ENCODE measurements at regions not wholly inside any gene's neighbourhood (a gene's known extent, or its start where the extent isn't known, plus 50 kb on each side); places are given as distances from the start of the nearest gene placed in this dataset.
"Not testable (repeated sequence)": the region's sequence is repeated elsewhere in the genome, so short reads cannot be mapped to it uniquely, and the experiment has no call there.

DNA sequence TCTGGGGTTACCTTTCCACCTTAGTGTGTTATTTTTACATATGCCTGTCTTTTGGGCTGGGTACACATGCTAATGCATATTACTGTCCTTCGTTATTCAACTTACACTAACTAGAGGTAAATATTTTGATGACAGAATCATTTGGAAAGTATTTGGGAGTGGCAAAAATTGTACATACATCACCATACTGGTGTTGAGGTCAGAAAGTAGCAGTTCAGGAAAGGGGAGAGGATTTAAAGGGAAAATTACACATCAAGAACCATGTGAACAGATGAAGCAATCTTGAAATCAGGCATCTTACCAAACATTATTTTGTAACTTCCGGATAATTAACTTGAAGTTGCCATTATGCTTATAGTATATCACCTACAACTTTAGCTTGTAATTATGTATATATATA is 379.7 kb downstream of the RND3 start:
- no peak for DNase-seq (ENCODE audit: low read depth)

DNA sequence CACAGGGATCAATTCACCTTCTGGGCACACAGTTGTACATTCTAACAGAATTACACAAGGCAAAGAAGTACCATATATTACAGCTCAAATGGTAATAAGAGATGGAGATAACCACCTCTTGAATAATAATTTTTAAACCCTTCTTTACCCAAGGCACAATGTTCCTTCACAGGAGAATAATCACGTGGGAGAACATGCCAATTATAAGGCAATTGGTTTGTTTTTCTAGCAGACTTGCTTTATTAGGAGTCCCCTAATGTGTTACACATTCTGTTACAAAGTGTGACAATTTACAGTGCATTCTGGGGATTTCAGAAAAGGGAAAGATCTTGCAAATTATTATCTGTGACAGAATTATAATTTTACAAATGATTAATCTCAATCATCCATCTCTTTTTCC is 380.3 kb downstream of the RND3 start:
- DNase-seq (ENCODE audit: low read depth), result no peak

DNA sequence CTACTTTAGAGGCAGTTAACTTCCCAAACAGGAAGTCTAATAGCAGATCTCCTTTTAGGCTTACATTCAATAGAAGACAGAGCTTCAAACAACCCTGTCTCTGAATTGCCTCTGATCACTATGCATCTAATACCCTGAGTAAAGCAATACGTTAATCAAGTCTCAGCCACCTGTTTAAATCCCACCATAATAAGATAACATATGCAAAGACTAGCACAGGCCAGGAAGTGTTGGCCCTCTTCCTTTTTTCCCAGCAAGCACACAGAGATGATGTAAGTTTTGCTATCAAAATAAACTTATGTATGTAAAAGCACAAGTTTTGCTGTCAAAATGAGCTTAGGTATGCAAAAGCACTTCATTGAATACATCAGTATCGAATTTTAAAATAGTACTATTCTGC is 385.5 kb downstream of the RND3 start:
- DNase-seq (ENCODE audit: low read depth), result no peak

DNA sequence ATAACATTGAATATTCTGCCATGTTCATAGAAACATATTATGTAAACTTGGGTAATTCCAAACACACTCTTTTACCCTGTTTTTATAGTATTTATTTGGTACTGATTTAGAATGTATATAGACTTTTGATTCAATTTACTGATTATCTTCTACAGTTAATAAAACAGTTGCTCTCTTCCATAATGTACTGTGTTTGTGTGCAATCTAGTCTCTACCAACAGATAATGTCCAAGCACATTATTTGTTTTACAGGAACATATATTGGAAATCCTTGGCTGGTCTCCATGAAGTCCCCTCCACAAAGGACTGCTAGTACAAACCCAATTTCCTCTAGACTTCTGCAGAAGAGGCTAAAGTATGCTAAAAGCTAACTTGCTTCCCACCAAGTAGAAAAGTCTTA is 386.6 kb downstream of the RND3 start:
- no peak for DNase-seq (ENCODE audit: low read depth)

DNA sequence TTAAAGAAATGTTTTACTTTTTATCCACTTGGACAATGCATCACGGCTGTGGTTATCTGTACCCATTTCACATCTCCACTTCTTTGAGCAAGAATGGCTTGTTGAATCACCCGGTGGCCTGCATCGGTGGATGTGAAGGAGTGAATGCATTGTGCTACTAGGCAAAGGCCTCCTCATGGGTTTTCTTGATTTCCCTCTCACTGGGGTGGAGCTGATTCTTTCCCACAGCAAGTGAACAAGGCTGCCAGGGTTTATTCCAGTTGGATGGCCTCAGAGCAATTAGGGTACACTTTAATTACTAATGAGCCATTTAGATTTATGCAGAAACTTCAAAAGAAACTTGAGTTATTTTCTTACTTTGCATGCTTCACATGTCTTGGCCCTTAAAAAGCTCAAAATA is 387.1 kb downstream of the RND3 start:
- no peak for DNase-seq (ENCODE audit: low read depth)

DNA sequence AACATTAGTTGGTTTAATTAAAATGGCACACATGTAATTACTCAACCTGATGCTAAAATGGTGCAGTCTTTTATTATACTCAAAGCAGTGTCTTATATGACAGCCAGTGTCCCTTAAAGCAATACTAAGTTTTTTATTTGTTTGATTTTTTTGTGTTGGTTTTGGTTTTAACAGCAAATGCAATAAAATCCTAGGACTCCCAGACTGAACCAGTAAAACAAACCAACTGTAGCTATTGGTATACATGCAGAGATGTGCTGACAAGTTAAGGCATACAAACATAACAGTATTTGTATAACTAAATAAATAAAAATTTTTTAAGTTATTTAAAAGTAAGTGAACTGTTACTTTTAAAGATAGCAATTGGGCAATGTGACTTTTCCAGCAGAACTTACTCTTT is 387.7 kb downstream of the RND3 start:
- no peak for DNase-seq (ENCODE audit: low read depth)

DNA sequence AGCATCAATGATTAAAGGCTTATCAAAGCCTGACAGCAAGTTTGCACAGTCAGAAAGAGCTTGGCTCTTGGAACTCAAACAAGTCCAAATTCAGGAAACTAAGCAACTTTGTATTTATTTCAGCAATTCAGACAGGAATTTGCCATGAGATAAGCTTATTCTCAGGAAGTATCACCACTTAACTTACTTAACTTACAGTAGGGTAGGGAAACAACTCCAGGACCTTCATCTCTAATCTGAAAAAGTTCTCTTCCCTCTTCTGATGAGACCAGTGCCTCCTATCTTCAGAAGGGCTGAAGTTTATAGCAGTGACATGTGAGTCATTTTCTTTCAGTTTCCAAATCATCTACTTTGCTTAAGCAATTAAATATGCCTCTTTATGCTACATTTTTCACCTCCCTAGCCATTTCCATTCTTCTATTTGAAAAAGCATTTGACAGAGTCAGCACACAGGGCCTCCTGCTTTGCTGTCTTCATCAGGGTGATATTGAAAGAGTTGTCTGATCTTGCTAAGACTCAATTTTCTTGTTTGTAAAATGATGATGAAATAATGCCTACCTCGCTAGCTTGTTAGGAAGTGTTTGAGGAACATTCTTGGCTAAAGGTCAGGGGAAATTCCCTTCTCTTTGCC is 389.5 kb downstream of the RND3 start:
- DNase-seq (ENCODE audit: low read depth), result peak; percentile 40

DNA sequence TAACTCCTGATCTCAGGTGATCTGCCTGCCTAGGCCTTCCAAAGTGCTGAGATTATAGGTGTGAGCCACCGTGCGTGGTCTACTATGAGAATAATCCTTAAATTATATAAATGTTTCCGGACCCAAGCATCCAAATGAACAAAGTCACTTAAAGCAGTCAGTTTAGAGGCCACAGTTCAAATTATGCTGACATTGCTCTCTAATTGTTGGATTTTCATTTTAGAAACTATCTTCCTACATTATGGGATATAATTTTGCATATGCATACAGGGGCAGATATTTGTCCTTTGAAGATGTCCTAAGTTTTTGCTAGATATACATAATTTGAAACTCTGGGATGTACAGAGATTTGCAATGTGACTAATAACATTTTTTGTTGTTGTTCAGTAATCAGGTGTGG is 390.1 kb downstream of the RND3 start:
- DNase-seq (ENCODE audit: low read depth), result no peak

DNA sequence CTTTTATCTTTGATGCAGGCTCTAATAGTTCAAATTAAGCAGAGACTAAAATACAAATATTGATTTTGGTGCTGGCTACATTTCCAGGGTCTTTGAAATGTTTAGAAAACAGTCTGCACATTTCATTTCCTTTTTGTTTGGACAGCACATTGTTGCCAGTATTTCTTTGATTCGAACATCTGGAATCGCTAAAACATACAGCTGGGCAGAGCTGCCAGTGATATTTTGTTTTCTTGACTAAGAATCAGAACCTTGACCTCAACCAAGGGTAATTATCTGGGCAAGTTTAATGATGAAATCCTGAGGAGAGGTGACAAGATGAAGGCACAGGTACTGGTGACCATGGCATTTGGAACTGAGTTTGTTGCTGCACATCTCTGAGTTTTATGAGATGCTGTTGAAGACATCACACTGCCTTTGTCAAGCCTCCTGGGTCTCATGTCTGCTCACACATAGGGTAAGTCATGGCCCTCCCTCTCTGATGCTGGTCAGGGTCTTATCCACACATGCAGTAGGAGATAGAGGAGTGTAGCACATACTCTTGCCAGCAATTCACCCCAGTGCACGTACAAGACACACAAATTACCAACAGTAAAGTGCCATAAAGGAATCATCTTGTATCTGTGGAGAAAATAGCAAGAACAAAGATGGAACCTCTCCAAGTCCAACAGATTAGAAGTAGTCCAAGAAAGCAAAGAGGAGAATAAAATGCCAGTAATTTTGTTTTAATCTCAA is 391.9 kb downstream of the RND3 start:
- DNase-seq (ENCODE audit: low read depth), result no peak

DNA sequence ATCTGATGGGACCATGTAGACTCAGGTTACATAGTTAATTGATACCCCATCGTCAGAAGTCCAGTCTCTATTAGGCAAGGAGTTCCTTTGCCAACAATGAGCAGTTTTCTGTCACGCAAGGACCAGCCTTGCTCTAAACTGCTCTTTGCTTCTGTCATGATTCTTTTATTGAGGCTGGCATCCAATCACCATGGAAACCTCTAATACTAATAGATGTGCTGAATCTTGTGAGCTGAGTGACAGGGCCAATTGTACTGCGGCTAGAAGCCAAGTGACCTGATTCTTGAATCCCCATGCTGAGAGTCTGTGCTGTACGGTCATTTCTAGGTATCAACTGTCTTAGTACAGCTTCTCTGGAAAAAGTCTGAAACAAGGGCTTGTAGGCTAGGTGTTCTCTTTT is 395.6 kb downstream of the RND3 start:
- no peak for DNase-seq (ENCODE audit: low read depth)

DNA sequence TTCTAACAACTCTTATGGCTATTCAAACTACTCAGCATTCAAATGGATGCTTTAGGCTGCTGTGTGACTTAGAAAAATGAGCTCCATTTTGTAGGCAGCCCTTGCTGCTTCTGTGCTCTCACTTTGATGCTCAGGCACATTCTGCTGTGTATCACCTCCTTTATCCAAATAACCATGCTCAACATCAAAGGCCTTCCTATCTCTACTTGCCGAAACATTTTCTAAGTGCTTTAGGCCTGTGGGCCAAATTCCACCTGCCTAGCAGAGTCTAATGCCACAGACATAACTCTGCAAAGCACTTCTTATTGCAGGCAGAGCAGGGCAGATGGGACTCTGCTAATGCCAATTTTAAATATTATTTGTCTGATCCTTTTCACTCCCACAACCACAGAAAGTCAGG is 397.4 kb downstream of the RND3 start:
- DNase-seq (ENCODE audit: low read depth), result no peak

DNA sequence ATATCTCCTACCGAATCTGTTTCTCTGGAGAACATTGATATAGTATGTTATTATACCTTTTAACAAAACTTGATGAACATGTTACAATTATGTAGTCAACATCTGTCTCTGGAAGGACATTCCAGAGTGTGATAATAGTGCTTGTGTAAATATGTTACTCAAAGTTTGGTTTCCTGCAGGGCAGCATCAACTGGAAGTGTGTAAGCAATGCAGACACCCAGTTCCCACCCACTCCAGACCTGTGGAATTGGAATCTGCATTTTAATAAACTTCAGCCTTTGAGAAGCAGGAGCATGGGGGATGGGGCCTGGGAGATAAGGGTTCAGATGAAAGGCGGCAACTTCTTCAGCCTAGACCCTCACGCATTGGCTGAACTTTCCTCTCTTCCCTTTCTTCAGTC is 398.9 kb downstream of the RND3 start:
- no peak for DNase-seq (ENCODE audit: low read depth)

DNA sequence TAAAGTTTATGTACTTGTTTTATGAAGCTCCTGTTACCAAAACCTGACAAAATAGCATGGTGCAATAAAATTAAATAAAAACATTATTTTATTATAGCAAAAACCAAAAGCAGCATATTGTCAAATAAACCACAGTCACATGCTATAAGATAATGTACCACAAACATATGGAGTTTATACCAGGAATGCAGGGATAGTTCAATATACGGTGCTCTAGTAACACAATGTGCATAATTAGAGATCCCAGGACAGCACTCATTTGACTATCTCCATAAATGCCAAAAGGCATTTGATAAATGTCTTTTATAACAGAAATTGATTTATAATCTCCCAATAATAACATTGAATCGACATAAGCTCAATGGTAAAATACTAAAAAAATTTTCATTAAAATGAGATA is 402.0 kb downstream of the RND3 start:
- no peak for DNase-seq (ENCODE audit: low read depth)

DNA sequence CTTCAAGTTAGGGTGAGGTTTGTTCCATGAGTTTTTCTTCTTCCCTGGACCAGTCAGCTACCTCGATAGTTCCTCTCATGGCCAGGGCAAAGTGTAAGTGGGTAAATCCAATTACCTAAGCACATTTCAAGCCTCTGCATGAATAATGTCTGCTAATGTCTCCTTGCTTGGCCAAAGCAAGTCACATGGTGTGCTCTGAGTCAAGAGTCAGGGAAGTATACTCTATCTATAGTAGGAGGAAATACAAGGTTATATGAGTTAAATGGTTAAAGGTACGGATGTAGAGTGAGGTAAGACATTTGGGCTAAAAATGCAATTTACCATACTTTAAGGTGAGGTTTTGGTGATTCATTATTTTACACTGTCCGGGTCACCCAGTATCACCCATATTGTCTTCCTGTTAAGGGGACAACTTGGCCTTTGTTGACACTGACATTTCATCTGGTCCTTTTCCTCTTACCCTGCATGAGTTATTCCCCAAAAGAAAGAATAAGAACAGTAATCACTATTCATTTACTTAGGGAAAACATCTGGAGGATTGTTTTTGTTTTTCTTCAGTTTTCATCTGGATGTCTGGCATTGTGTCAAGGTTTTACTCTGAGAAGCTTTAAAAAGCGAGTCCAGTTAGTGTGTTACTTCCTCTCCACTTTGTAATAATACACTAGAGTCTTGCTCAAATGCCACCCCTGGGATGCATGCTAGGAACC is 405.5 kb downstream of the RND3 start:
- no peak for DNase-seq (ENCODE audit: low read depth)

DNA sequence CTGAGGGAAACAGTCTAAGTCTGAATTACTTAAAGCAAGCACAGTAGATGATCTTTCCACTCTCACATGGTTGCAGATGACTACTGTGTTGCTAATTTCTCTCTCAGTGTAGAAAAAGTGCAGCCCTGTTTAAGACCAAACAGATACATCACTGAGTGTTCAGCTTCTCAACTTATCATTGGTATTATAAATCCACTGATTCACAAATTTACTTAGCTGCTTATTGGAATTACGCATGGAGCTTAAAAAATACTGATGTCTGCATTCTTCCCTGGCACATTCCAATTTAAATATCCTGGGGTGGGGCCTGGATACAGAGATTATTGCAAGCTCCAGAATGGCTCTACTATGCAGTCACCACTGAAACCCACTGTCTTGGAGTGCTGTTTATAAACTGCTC is 411.2 kb downstream of the RND3 start:
- peak; percentile 89 for DNase-seq (ENCODE audit: low read depth)

DNA sequence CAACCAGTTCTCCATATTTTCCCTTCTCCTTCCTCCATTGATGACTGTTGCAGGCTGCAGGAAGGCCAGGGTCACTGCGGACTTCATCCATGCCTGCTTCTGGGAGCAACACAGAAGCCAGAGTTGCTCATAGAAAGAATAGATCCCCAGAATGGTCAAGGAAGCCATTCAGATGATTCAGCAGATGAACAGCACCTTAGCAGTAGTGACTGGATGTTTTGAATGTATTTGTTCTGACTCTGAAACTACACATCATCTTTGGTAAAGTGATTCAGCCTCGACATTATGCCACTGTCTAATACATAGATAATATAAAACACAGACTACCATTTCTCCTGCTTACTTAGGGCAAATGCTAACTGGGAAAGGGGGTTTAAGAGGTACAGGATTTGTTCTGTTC is 411.6 kb downstream of the RND3 start:
- peak; percentile 95 for DNase-seq (ENCODE audit: low read depth)

DNA sequence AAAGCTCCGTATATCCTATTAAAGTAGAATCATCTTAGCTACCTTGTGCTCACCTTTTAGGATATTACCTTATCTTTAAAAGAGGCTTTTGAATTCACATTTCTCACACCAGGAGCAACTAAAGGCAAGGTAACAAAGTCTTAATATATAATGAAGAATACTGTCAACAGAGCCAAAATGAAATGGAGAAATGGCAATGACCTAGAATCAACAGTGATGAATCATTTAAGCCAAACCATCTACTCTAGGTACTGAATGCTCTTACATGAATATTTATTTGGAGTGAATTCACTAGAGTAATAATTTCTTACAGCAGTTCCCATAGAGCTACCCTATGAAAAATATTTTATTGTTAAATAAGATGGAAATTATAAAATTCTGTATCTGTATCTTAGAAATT is 421.0 kb downstream of the RND3 start:
- DNase-seq (ENCODE audit: low read depth), result no peak

DNA sequence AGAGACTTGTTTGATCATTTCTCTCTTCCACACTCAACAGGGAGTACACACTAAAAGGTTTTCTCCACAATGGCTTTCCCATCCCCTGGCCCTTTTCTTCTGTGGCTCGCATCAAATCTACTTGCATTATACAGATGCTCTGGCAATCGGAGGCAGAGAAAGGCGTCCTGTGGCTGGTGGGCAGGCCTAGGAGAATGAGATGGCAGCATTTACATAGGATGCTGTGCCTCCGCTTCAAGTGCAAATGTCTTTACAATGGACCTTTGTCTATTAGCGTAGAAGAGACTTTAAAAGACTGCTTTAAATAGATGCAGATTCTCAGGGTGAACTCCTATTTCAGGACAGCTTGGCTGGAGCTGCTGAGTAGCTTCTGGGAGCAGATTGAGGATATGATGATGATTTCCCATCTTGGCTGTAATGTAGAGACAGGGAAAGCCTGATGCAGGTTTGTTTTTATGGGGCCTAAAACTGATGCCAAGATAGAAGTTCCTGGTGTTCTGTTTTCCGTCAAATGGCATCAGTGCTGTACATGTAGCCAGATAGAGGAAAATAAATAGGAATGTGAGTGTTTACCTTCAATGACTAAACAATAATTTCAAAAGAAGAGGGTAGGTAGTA is 423.4 kb downstream of the RND3 start:
- no peak for DNase-seq (ENCODE audit: low read depth)

DNA sequence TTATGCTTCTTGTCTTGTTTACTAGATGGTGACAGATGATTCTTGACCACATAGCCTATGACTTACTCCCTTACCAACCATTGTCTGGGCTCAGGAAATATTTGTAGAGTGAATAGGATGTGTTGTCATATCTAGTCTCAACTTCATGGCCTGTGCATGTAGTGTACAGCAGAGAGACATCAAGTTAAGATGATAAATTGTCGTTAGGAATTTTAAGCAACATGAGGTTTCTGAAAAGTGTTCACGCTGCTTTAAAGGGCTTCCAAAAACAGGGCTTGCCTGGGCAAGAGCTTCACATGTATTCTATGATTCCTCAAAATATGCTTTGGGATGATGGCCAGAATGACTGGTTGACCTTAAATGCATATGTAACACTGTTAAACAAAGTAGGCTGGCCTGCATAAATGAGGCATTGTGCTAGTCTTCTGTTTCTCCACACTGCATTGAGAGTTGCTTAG is 424.0 kb downstream of the RND3 start:
- DNase-seq (ENCODE audit: low read depth), result peak; percentile 94

DNA sequence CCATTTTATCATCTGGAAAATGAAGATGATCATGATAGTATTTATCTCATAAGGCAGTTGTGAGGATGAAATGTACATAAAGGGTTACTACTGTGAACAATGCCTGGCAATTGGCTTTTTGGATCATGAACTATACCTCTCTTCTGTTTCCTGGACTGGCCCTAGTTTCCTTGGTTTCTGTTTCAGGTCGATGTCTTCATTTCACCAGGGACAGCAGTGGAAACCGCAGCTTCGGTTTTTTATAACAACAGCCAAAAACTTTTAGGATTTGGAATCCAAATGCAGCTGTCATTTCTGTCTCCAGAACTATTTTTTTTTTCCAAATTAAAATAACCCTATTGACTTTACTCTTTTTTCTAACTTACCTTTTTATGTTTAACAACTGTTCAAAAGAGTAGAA is 425.1 kb downstream of the RND3 start:
- DNase-seq (ENCODE audit: low read depth), result no peak

DNA sequence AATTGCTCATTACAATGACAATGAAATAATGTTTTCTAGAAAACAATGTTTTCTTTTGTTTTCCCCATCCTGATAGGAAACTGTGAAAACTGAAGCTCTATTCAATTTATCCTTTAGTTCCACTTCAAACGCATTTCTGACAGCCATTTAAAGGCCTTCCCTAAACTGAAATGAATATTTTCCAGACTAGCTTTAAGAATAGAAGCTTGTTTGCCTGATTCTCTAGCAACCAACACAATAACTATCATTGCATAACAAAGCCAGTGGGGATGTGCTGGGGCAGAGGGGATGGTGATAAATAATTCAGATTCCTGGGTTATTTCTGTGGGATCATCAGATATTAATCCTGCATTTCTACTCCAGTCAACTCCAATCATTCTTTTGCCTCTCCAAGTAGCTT is 427.1 kb downstream of the RND3 start:
- no peak for DNase-seq (ENCODE audit: low read depth)

DNA sequence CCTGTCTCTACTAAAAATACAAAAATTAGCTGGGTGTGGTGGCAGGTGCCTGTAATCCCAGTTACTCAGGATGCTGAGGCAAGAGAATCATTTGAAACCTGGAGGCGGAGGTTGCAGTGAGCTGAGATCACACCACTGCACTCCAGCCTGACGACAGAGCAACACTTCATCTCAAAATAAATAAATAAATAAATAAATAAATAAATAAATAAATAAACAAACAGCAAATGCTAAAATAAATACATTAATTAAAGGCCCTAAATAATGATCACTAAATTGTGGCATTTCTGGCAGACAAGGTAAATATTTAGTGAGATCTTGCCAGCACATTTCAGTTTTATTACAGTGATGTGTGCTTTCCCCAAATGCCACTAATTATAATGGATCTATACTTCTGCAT is 427.8 kb downstream of the RND3 start:
- DNase-seq (ENCODE audit: low read depth), result not testable (repeated sequence)

DNA sequence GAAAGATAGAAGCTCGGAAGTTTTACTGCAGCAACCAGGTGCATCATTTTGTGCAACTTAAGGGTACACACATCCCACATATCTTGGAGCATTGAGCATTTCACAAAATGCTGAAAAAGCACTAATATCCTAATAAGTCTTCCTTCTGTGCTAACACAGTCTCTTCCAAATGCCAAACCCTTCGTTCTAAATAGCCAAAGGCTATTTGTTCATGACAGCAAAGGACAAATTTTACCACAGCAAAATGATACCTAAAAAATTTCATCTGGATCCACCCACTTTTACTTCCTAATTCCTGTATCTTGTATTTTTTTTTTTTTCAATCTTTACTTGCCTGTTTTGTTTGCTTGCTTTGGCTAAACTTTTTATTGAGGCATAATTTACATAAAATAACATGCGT is 435.0 kb downstream of the RND3 start:
- DNase-seq (ENCODE audit: low read depth), result no peak
